Endothelial cell of umbilical vein (primary cell): ENCODE measurements at regions not wholly inside any gene's neighbourhood (a gene's known extent, or its start where the extent isn't known, plus 50 kb on each side); places are given as distances from the start of the nearest gene placed in this dataset.

Experiments used
- BruUV-seq: library from RNA; stranded (reverse); fragments of 400-500 nt; replicated peaks from 2 replicates; lab custom pipeline; 2021; lab: Mats Ljungman, UMichigan
- CTCF ChIA-PET: fragments of 300-600, 350-600 bp; sonication (Branson Sonifier 250); formaldehyde crosslinking; loops from one replicate; lab custom pipeline; 2021; ENCODE audit warnings: antibody characterized with exemption, inconsistent platforms; lab: Charles Lee
- POLR2A ChIA-PET: fragments of 300-600, 350-600 bp; sonication (Branson Sonifier 250); formaldehyde crosslinking; loops from one replicate; lab custom pipeline; 2021; ENCODE audit warnings: antibody characterized with exemption, inconsistent platforms; lab: Charles Lee
- DNase-seq: peaks from one replicate; pipeline ENCODE4 v3.0.0-alpha.2; 2011; ENCODE audit warnings: low read depth, low spot score
- FAIRE-seq: peaks from 2 replicates; lab custom pipeline; 2011; peaks lifted over from hg19 to GRCh38; lab: Jason Lieb, UNC
- H2AFZ ChIP-seq: 2 replicates; pipeline ENCODE4 v1.6.0; 2012; ENCODE audit warnings: low read depth, low read length, control low read depth, inconsistent platforms
- H3K27ac ChIP-seq: 2 replicates; pipeline ENCODE4 v1.5.1; 2011; ENCODE audit warnings: low read depth, mild to moderate bottlenecking, control low read depth, low read length, moderate library complexity; ENCODE audit not compliant: insufficient read depth
- H3K27me3 ChIP-seq, 2 experiments: 2 replicates each; pipeline versions ENCODE4 v1.6.0 to v1.6.1; 2011; ENCODE audit warnings: low read length in 2 of 2, mixed read lengths in 1 of 2; ENCODE audit not compliant: control insufficient read depth in 2 of 2, insufficient read depth in 2 of 2
- H3K36me3 ChIP-seq, 2 experiments: 2 replicates in 1 of 2; 3 replicates in 1 of 2; pipeline ENCODE4 v1.5.1; 2011; ENCODE audit warnings: low read length in 2 of 2, mild to moderate bottlenecking in 1 of 2, moderate library complexity in 1 of 2; ENCODE audit not compliant: control insufficient read depth in 2 of 2, insufficient read depth in 2 of 2; ENCODE audit errors: extremely low read depth in 1 of 2
- H3K4me1 ChIP-seq: 3 replicates; pipeline ENCODE4 v1.5.1; 2011; ENCODE audit warnings: mild to moderate bottlenecking, low read length; ENCODE audit not compliant: control insufficient read depth, insufficient read depth; ENCODE audit errors: extremely low read depth
- H3K4me2 ChIP-seq: 2 replicates; pipeline ENCODE4 v1.6.1; 2011; ENCODE audit warnings: low read length, control low read depth, mixed read lengths; ENCODE audit not compliant: insufficient read depth
- H3K4me3 ChIP-seq, 3 experiments: fragments of 200-600 bp in 1 of 3; sonication (generic), shearing (Covaris generic) in 1 of 3; replicated peaks in 1 of 3; 2 replicates each; pipeline ENCODE4 v1.5.1; 2011 to 2016; ENCODE audit warnings: control low read depth in 3 of 3, low read length in 3 of 3, mild to moderate bottlenecking in 2 of 3, inconsistent platforms in 1 of 3, low read depth in 1 of 3, moderate library complexity in 1 of 3; ENCODE audit not compliant: insufficient read depth in 1 of 3
- H3K79me2 ChIP-seq: 2 replicates; pipeline ENCODE4 v1.6.0; 2012; ENCODE audit warnings: low read length, inconsistent platforms; ENCODE audit not compliant: control insufficient read depth, insufficient read depth
- H3K9ac ChIP-seq: replicated peaks from 2 replicates; pipeline ENCODE3; 2011; ENCODE audit warnings: low read length, control low read depth; ENCODE audit not compliant: insufficient read depth; ENCODE audit errors: extremely low read depth
- H3K9me1 ChIP-seq: replicated peaks from 3 replicates; pipeline ENCODE4 v1.6.0; 2011; ENCODE audit warnings: mild to moderate bottlenecking, low read length; ENCODE audit not compliant: control insufficient read depth, insufficient read depth; ENCODE audit errors: extremely low read depth
- H3K9me3 ChIP-seq: replicated peaks from 2 replicates; pipeline ENCODE4 v1.5.1; 2012; ENCODE audit warnings: low read length, inconsistent platforms; ENCODE audit not compliant: control insufficient read depth, insufficient read depth
- H4K20me1 ChIP-seq: replicated peaks from 2 replicates; pipeline ENCODE3; 2011; ENCODE audit warnings: mild to moderate bottlenecking, low read length; ENCODE audit not compliant: control insufficient read depth, insufficient read depth; ENCODE audit errors: extremely low read depth
- EZH2 ChIP-seq: IDR thresholded peaks from 2 replicates; pipeline ENCODE4 v1.6.1; 2012; ENCODE audit warnings: borderline replicate concordance, low read depth, mild to moderate bottlenecking, moderate library complexity, low read length, inconsistent platforms; ENCODE audit not compliant: severe bottlenecking
- FOS ChIP-seq: IDR thresholded peaks from 2 replicates; pipeline ENCODE4 v1.6.1; 2011; ENCODE audit warnings: mild to moderate bottlenecking, low read length, moderate library complexity, borderline replicate concordance; ENCODE audit not compliant: insufficient read depth
- GATA2 ChIP-seq: IDR thresholded peaks from 2 replicates; pipeline ENCODE4 v1.7.0; 2011; ENCODE audit warnings: low read depth, mild to moderate bottlenecking, moderate library complexity, mixed read lengths, low read length; ENCODE audit not compliant: insufficient read length, insufficient read depth
- JUN ChIP-seq: IDR thresholded peaks from 2 replicates; pipeline ENCODE4 v1.6.1; 2011; ENCODE audit warnings: borderline replicate concordance, low read depth; ENCODE audit not compliant: insufficient read length, insufficient read depth
- MYC ChIP-seq: IDR thresholded peaks from one replicate; pipeline ENCODE4 v1.6.1; 2011; ENCODE audit warnings: mild to moderate bottlenecking, low read depth, low read length
- POLR2A ChIP-seq: IDR thresholded peaks from 2 replicates; pipeline ENCODE4 v1.6.1; 2012; ENCODE audit warnings: low read depth, mild to moderate bottlenecking, control low read depth, low read length
- POLR2AphosphoS5 ChIP-seq: IDR thresholded peaks from 2 replicates; pipeline ENCODE4 v1.6.1; 2012; ENCODE audit warnings: low read depth, mild to moderate bottlenecking, control low read depth, low read length, moderate library complexity; ENCODE audit not compliant: insufficient read depth
- dilution Hi-C: fragments of 300-500 bp; cut with MboI; formaldehyde crosslinking; loops from one replicate; pipeline ENCODE4 v1.15.0; 2019; ENCODE audit warnings: low sequenced_read_pairs; ENCODE audit not compliant: extremely low pct_ligation_motif_present
- intact Hi-C: fragments of 100-400 bp; cut with micrococcal nuclease; formaldehyde crosslinking; loops from one replicate; pipeline ENCODE4 v1.10.0; 2022
- TF ChIP-seq, protein P1 (sequence below), 2 donors: IDR thresholded peaks; 1 replicate in 1 of 2; 2 replicates in 1 of 2; pipeline ENCODE4 v1.5.1; 2011; ENCODE audit warnings: low read length in 2 of 2, mild to moderate bottlenecking in 2 of 2, moderate library complexity in 2 of 2, control low read depth in 1 of 2, inconsistent platforms in 1 of 2, low read depth in 1 of 2; ENCODE audit not compliant: insufficient read depth in 1 of 2; ENCODE audit errors: extremely low read depth in 1 of 2
- TF ChIP-seq, protein P2 (sequence below): IDR thresholded peaks from 2 replicates; pipeline ENCODE4 v1.6.1; 2011; ENCODE audit not compliant: insufficient read depth, insufficient read length

DNA sequence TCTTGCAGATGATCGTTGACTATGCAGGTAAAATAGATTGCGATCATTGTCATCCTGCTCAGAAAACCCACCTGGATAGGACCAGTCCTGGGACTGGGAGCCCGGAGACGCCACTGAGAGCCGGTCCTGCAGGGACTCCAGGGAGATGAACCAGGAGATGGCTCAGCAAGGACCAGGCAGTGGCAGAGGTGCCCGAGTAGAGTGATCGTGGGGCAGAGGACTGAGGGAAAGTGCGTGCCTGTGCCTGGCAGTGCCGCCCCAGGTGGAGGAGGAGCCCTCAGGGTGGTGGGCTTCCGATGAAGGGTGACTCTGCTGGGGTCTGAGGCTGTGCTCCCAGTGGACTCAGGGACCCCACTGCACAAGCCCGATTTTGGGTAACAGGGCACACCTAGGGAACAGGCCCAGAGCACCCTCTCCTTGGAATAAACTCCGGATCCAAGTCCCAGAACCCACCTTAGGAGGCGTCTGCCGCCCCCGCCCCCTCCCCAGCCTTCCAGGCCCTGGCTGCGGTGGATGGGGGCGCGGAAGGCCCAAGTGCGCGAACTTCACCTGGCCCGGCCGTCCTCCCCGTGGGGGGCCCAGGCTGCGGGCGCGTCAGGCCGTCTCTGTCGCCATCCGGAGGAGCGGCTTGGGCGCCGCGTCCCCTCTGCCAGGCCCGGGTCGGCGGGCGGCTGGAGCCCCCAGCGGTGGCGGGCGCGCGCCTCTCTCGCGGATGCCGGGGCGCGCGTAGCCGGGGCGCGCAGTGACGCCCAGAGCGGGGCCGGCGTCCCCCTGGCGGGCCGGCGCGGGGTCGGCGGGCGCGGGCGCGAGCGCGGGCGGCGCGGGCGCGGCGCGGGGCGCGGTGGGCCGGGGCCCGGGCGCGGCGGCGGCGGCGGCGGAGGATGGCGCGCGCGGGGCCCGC, 1338.8 kb downstream of the BRD1 start:
- ChIA-PET POLR2A (no interaction called here), CTCF (no interaction called here)
- Histone ChIP-seq H3K27ac (no peak overlapping the region), H3K79me2 (no peaks in the 10 kb centered on the region), H3K36me3 (no peaks in the 10 kb centered on the region), H3K4me1 (no peaks in the 10 kb centered on the region), H3K4me3 (no peak overlapping the region), H3K27me3 (peaks cover 22 to 29% of the 10 kb centered on the region in 2 experiments), H3K9me1 (no peaks in the 10 kb centered on the region), H3K4me2 (no peak overlapping the region), H3K9ac (no peak overlapping the region), H4K20me1 (no peaks in the 10 kb centered on the region), H2AFZ (no peak overlapping the region), H3K9me3 (no peaks in the 10 kb centered on the region)
- TF ChIP-seq, protein P1, sequence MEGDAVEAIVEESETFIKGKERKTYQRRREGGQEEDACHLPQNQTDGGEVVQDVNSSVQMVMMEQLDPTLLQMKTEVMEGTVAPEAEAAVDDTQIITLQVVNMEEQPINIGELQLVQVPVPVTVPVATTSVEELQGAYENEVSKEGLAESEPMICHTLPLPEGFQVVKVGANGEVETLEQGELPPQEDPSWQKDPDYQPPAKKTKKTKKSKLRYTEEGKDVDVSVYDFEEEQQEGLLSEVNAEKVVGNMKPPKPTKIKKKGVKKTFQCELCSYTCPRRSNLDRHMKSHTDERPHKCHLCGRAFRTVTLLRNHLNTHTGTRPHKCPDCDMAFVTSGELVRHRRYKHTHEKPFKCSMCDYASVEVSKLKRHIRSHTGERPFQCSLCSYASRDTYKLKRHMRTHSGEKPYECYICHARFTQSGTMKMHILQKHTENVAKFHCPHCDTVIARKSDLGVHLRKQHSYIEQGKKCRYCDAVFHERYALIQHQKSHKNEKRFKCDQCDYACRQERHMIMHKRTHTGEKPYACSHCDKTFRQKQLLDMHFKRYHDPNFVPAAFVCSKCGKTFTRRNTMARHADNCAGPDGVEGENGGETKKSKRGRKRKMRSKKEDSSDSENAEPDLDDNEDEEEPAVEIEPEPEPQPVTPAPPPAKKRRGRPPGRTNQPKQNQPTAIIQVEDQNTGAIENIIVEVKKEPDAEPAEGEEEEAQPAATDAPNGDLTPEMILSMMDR (IDR thresholded peaks at IDR 0.05; ENCODE audit: extremely low read depth in 1 of 2, insufficient read depth in 1 of 2, low read depth in 1 of 2, low read length in 2 of 2): no peak
- TF ChIP-seq POLR2AphosphoS5 (no peak), MYC (no peak), GATA2 (no peak), POLR2A (no peak), FOS (no peak), JUN (no peak), EZH2 (no peak)
- TF ChIP-seq, protein P2, sequence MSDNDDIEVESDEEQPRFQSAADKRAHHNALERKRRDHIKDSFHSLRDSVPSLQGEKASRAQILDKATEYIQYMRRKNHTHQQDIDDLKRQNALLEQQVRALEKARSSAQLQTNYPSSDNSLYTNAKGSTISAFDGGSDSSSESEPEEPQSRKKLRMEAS: no peak
- FAIRE-seq (no peak), DNase-seq (no peak)
- no TSS peak for BruUV-seq
- intact Hi-C loops (loop anchor here (10.0 kb wide), 1 partner anchor 1694 kb away; no protein-coding TSS in a partner anchor), dilution Hi-C loops (no loop called here)
